ENCODE measurements at regions not wholly inside any gene's neighbourhood (a gene's known extent, or its start where the extent isn't known, plus 50 kb on each side); places are given as distances from the start of the nearest gene placed in this dataset.

DNA sequence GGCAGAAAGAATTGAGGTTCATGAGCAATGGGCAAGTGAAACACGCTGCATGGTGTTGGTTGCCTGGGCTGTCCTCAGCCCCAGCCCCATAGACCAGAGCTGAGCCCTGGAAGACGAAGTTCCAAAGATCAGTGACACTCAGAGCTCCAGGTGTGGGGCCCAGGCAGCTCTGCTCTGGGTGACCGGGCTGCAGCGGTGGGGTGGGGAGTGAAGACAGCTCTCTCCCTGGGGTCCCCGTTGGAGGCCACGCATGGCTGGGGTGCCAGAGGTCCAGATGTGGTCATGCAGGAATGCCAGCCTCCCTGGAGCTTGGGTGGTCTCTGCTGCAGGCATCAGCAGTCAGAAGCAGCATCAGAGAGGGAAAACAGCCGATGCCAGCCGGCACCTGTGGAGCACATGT, 165.0 kb upstream of the ERCC6L2 start:
- Histone ChIP-seq H3K4me3 (ENCODE audit: control extremely low read depth in 1 of 5, extremely low read depth in 1 of 5, insufficient read depth in 1 of 5, low read depth in 2 of 5, low read length in 4 of 5) (no peak overlapping the region), H3K79me2 (ENCODE audit: control insufficient read depth, insufficient read depth, low read length) (no peaks in the 10 kb centered on the region), H3K9ac (ENCODE audit: low read length) (no peak overlapping the region), H2AFZ (ENCODE audit: insufficient read depth, low read depth, low read length, poor library complexity, severe bottlenecking) (no peak overlapping the region), H3K27me3 (replicated peaks in 1 of 4; ENCODE audit: control extremely low read depth in 1 of 4, control insufficient read depth in 3 of 4, insufficient read depth in 4 of 4, low read length in 3 of 4) (peaks cover 0 to 2% (median 0%) of the 10 kb centered on the region in 4 experiments), H3K27ac (ENCODE audit: low read length in 2 of 2) (no peak overlapping the region), H4K20me1 (ENCODE audit: control insufficient read depth, insufficient read depth, low read length, poor library complexity, severe bottlenecking) (no peaks in the 10 kb centered on the region), H3K36me3 (replicated peaks in 1 of 2; ENCODE audit: control extremely low read depth in 1 of 2, control insufficient read depth in 1 of 2, extremely low read depth in 1 of 2, insufficient read depth in 2 of 2, low read length in 1 of 2) (no peaks in the 10 kb centered on the region), H3K4me2 (replicated peaks; ENCODE audit: low read depth, low read length, poor library complexity, severe bottlenecking) (no peak overlapping the region), H3K4me1 (ENCODE audit: control insufficient read depth in 2 of 2, insufficient read depth in 2 of 2, low read length in 2 of 2) (no peaks in the 10 kb centered on the region), H3K9me3 (ENCODE audit: control extremely low read depth in 1 of 3, control insufficient read depth in 2 of 3, insufficient read depth in 1 of 3, low read length in 2 of 3) (peaks cover 0 to 14% (median 3%) of the 10 kb centered on the region in 3 donors)
- H3K4me1 Mint-ChIP-seq, result no peaks in the 10 kb centered on the region
- no peak overlapping the region for H3K27ac Mint-ChIP-seq
- ChIA-PET POLR2A (no interaction called here), CTCF (no interaction called here)
- H3K4me3 Mint-ChIP-seq, result no peak overlapping the region
- peaks cover 6% of the 10 kb centered on the region for H3K27me3 Mint-ChIP-seq
- DNase-seq (no peak), ATAC-seq (ENCODE audit: low read depth) (no peak)
- intact Hi-C loops (cut with micrococcal nuclease), result no loop called here
- peaks cover 5% of the 10 kb centered on the region for H3K9me3 Mint-ChIP-seq (ENCODE audit: insufficient read depth)
- WGBS (ENCODE audit: insufficient coverage), result 88% methylated on average over 8 of the region's 8 CpGs
- TF ChIP-seq, protein P1, sequence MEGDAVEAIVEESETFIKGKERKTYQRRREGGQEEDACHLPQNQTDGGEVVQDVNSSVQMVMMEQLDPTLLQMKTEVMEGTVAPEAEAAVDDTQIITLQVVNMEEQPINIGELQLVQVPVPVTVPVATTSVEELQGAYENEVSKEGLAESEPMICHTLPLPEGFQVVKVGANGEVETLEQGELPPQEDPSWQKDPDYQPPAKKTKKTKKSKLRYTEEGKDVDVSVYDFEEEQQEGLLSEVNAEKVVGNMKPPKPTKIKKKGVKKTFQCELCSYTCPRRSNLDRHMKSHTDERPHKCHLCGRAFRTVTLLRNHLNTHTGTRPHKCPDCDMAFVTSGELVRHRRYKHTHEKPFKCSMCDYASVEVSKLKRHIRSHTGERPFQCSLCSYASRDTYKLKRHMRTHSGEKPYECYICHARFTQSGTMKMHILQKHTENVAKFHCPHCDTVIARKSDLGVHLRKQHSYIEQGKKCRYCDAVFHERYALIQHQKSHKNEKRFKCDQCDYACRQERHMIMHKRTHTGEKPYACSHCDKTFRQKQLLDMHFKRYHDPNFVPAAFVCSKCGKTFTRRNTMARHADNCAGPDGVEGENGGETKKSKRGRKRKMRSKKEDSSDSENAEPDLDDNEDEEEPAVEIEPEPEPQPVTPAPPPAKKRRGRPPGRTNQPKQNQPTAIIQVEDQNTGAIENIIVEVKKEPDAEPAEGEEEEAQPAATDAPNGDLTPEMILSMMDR (IDR thresholded peaks at IDR 0.05), result no peak

DNA sequence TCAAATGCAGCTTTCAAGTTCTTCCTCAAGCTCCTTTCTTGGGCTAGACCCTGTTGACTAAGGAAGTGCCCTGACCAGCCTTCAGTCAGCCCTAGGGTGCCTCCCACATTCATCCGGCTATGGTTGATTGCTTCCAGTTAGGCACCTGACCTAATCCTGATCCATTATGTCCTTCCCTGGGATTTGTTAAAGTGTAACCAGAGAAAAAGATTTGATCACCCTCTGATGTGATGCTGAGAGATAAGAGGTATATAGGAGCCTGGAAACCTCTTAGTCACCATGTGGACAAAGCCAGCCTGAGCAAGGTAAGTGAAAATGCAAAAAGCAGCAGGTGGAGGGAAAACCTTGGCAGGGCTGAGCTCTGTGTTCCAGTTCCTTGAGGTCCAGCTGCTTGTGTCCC, 178.8 kb upstream of the ERCC6L2 start:
- H3K9me3 Mint-ChIP-seq (ENCODE audit: insufficient read depth), result no peaks in the 10 kb centered on the region
- H2AFZ ChIP-seq (ENCODE audit: insufficient read depth, low read depth, low read length, poor library complexity, severe bottlenecking), result no peak overlapping the region
- POLR2A ChIA-PET, result no interaction called here
- H3K36me3 ChIP-seq (replicated peaks in 1 of 2; ENCODE audit: control extremely low read depth in 1 of 2, control insufficient read depth in 1 of 2, extremely low read depth in 1 of 2, insufficient read depth in 2 of 2, low read length in 1 of 2), result no peaks in the 10 kb centered on the region
- TF ChIP-seq, protein P1 (IDR thresholded peaks at IDR 0.05), result no peak
- TF ChIP-seq EZH2 (IDR thresholded peaks at IDR 0.05; ENCODE audit: borderline replicate concordance, insufficient read depth, low read depth, low read length, poor library complexity, severe bottlenecking), result no peak
- WGBS (ENCODE audit: insufficient coverage), result no CpG with 5 or more reads among the region's 1 CpG
- H3K27me3 Mint-ChIP-seq, result peaks cover 23% of the 10 kb centered on the region
- no peak overlapping the region for H3K9ac ChIP-seq (ENCODE audit: low read length)
- no peak overlapping the region for H3K4me3 ChIP-seq (ENCODE audit: control extremely low read depth in 1 of 5, extremely low read depth in 1 of 5, insufficient read depth in 1 of 5, low read depth in 2 of 5, low read length in 4 of 5)
- no peak overlapping the region for H3K4me3 Mint-ChIP-seq
- no peaks in the 10 kb centered on the region for H3K4me1 Mint-ChIP-seq
- H3K4me2 ChIP-seq (replicated peaks; ENCODE audit: low read depth, low read length, poor library complexity, severe bottlenecking), result no peak overlapping the region
- H3K27ac Mint-ChIP-seq, result no peak overlapping the region
- no peak overlapping the region for H3K27ac ChIP-seq (ENCODE audit: low read length in 2 of 2)
- H3K9me3 ChIP-seq (ENCODE audit: control extremely low read depth in 1 of 3, control insufficient read depth in 2 of 3, insufficient read depth in 1 of 3, low read length in 2 of 3), result no peaks in the 10 kb centered on the region
- intact Hi-C loops (cut with micrococcal nuclease), result no loop called here
- CTCF ChIA-PET, result no interaction called here
- peaks cover 0 to 4% (median 0%) of the 10 kb centered on the region in 4 experiments for H3K27me3 ChIP-seq (replicated peaks in 1 of 4; ENCODE audit: control extremely low read depth in 1 of 4, control insufficient read depth in 3 of 4, insufficient read depth in 4 of 4, low read length in 3 of 4)
- DNase-seq (no peak), ATAC-seq (ENCODE audit: low read depth) (no peak)
- no peaks in the 10 kb centered on the region for H4K20me1 ChIP-seq (ENCODE audit: control insufficient read depth, insufficient read depth, low read length, poor library complexity, severe bottlenecking)
- no peaks in the 10 kb centered on the region for H3K4me1 ChIP-seq (ENCODE audit: control insufficient read depth in 2 of 2, insufficient read depth in 2 of 2, low read length in 2 of 2)
- H3K79me2 ChIP-seq (ENCODE audit: control insufficient read depth, insufficient read depth, low read length), result no peaks in the 10 kb centered on the region
